ENCODE measurements at regions not wholly inside any gene's neighbourhood (a gene's known extent, or its start where the extent isn't known, plus 50 kb on each side); places are given as distances from the start of the nearest gene placed in this dataset.

DNA sequence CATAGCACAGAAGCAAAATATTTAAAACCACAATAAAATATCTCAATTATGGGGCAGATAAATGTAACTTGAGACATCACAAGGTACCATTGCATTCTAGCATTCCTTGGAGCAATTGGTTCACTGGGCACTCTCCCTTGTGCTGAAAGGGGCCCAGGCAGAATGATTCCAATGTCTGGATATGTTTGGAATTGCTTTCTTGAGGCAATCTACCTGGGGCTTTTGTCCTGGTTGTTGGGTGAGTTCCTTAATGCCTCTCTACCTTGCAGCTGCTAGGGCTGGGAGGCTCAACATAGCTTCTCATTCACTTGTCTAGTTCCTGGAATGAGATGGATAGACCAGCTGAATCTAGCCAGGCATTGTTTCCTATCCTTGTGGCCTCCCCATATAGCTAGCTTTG is 539.6 kb upstream of the FSHR start:
- TF ChIP-seq, protein P1, sequence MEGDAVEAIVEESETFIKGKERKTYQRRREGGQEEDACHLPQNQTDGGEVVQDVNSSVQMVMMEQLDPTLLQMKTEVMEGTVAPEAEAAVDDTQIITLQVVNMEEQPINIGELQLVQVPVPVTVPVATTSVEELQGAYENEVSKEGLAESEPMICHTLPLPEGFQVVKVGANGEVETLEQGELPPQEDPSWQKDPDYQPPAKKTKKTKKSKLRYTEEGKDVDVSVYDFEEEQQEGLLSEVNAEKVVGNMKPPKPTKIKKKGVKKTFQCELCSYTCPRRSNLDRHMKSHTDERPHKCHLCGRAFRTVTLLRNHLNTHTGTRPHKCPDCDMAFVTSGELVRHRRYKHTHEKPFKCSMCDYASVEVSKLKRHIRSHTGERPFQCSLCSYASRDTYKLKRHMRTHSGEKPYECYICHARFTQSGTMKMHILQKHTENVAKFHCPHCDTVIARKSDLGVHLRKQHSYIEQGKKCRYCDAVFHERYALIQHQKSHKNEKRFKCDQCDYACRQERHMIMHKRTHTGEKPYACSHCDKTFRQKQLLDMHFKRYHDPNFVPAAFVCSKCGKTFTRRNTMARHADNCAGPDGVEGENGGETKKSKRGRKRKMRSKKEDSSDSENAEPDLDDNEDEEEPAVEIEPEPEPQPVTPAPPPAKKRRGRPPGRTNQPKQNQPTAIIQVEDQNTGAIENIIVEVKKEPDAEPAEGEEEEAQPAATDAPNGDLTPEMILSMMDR (IDR thresholded peaks at IDR 0.05) = no peak
- TF ChIP-seq, protein P2, sequence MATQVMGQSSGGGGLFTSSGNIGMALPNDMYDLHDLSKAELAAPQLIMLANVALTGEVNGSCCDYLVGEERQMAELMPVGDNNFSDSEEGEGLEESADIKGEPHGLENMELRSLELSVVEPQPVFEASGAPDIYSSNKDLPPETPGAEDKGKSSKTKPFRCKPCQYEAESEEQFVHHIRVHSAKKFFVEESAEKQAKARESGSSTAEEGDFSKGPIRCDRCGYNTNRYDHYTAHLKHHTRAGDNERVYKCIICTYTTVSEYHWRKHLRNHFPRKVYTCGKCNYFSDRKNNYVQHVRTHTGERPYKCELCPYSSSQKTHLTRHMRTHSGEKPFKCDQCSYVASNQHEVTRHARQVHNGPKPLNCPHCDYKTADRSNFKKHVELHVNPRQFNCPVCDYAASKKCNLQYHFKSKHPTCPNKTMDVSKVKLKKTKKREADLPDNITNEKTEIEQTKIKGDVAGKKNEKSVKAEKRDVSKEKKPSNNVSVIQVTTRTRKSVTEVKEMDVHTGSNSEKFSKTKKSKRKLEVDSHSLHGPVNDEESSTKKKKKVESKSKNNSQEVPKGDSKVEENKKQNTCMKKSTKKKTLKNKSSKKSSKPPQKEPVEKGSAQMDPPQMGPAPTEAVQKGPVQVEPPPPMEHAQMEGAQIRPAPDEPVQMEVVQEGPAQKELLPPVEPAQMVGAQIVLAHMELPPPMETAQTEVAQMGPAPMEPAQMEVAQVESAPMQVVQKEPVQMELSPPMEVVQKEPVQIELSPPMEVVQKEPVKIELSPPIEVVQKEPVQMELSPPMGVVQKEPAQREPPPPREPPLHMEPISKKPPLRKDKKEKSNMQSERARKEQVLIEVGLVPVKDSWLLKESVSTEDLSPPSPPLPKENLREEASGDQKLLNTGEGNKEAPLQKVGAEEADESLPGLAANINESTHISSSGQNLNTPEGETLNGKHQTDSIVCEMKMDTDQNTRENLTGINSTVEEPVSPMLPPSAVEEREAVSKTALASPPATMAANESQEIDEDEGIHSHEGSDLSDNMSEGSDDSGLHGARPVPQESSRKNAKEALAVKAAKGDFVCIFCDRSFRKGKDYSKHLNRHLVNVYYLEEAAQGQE (IDR thresholded peaks at IDR 0.05; ENCODE audit: insufficient read depth in 1 of 2, low read depth in 2 of 2, low read length in 1 of 2) = no peak

Measured in Panc1 (cell line).